ENCODE measurements at regions not wholly inside any gene's neighbourhood (a gene's known extent, or its start where the extent isn't known, plus 50 kb on each side); places are given as distances from the start of the nearest gene placed in this dataset.

- TF ChIP-seq, protein P1, sequence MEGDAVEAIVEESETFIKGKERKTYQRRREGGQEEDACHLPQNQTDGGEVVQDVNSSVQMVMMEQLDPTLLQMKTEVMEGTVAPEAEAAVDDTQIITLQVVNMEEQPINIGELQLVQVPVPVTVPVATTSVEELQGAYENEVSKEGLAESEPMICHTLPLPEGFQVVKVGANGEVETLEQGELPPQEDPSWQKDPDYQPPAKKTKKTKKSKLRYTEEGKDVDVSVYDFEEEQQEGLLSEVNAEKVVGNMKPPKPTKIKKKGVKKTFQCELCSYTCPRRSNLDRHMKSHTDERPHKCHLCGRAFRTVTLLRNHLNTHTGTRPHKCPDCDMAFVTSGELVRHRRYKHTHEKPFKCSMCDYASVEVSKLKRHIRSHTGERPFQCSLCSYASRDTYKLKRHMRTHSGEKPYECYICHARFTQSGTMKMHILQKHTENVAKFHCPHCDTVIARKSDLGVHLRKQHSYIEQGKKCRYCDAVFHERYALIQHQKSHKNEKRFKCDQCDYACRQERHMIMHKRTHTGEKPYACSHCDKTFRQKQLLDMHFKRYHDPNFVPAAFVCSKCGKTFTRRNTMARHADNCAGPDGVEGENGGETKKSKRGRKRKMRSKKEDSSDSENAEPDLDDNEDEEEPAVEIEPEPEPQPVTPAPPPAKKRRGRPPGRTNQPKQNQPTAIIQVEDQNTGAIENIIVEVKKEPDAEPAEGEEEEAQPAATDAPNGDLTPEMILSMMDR (IDR thresholded peaks at IDR 0.05; ENCODE audit: low read length), result no peak
- no peak for TF ChIP-seq EZH2 (IDR thresholded peaks at IDR 0.05; ENCODE audit: borderline replicate concordance, low read length)
Measured at GRCh38 chr6:75029333-75029732, 176.5 kb downstream of the COL12A1 start.
